Bronchial epithelial cell (primary cell): ENCODE measurements at regions not wholly inside any gene's neighbourhood (a gene's known extent, or its start where the extent isn't known, plus 50 kb on each side); places are given as distances from the start of the nearest gene placed in this dataset.
A peak's percentile ranks its signal among the peaks of the same experiment; 100 is the strongest.

ENCODE experiments used
- DNase-seq: peaks from one replicate; pipeline ENCODE4 v3.0.0-alpha.2; 2010; ENCODE audit warnings: low read depth
- FAIRE-seq: peaks from 2 replicates; lab custom pipeline; 2011; peaks lifted over from hg19 to GRCh38; lab: Jason Lieb, UNC
- H3K27me3 ChIP-seq: 2 replicates; pipeline ENCODE4 v1.5.1; 2011; ENCODE audit warnings: low read length; ENCODE audit not compliant: control insufficient read depth, insufficient read depth
- H3K36me3 ChIP-seq: 2 replicates; pipeline ENCODE4 v1.5.1; 2011; ENCODE audit warnings: low read length; ENCODE audit not compliant: control insufficient read depth, insufficient read depth
- H3K4me3 ChIP-seq: 2 replicates; pipeline ENCODE4 v1.5.1; 2011; ENCODE audit warnings: mild to moderate bottlenecking, low read depth, low read length, control low read depth
- TF ChIP-seq, protein P1 (sequence below): IDR thresholded peaks from 2 replicates; pipeline ENCODE4 v1.5.1; 2011; ENCODE audit warnings: mild to moderate bottlenecking, moderate library complexity, low read length, control low read depth, inconsistent platforms; ENCODE audit not compliant: insufficient read depth, severe bottlenecking

DNA sequence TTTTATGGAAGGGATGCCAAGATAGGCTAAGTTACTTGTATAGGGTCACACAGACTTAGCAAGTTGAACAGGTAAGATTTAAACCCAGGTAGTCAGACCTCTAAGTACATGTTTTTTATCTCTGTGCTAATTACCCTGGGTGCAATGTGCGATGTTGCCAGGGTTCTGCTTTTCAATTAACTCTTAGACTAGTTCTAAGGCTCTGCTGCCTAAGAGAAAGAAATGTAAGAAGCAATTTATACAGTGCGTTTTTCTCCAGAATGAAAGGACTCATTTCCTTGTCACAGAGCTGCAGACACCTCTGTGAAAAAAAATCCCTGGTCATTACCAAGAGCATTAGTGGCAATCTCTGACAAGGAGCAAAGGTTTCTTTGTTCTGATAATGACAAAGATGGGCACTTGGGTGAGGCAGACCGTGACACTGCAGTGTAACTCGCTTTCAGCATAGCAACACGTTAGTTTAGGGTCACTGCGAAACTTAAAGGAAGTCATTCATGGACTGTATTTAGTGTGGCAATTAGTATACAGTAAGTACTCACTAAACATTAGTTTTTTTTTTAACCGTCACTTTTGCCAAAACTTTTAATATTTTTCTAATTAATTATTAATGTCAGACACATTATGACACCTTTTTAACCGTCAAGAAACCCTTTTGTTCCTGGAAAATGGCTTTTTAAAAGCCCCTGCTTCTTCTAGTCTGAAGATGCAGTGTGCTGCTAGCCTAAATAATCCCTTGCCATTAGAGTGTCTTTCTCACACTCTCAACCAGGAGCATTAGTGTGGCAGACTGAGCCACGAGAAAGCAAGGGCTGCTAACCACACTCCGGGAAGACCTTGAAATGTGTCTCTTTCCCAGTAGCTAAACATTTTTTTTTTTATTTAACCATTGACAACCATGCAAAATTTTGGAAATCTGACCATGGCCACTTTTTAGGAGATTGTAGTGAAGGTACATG is 520.0 kb upstream of the C9orf72 start:
- no peak for FAIRE-seq
- TF ChIP-seq, protein P1, sequence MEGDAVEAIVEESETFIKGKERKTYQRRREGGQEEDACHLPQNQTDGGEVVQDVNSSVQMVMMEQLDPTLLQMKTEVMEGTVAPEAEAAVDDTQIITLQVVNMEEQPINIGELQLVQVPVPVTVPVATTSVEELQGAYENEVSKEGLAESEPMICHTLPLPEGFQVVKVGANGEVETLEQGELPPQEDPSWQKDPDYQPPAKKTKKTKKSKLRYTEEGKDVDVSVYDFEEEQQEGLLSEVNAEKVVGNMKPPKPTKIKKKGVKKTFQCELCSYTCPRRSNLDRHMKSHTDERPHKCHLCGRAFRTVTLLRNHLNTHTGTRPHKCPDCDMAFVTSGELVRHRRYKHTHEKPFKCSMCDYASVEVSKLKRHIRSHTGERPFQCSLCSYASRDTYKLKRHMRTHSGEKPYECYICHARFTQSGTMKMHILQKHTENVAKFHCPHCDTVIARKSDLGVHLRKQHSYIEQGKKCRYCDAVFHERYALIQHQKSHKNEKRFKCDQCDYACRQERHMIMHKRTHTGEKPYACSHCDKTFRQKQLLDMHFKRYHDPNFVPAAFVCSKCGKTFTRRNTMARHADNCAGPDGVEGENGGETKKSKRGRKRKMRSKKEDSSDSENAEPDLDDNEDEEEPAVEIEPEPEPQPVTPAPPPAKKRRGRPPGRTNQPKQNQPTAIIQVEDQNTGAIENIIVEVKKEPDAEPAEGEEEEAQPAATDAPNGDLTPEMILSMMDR: no peak
- Histone ChIP-seq H3K4me3 (no peak overlapping the region), H3K36me3 (no peaks in the 10 kb centered on the region), H3K27me3 (no peaks in the 10 kb centered on the region)
- no peak for DNase-seq

GRCh38 chr9:28101509-28101908 is 528.2 kb upstream of the C9orf72 start:
- Histone ChIP-seq H3K4me3 (no peak overlapping the region), H3K36me3 (no peaks in the 10 kb centered on the region), H3K27me3 (no peaks in the 10 kb centered on the region)
- DNase-seq (no peak), FAIRE-seq (no peak)
- TF ChIP-seq, protein P1: no peak

GRCh38 chr9:28105001-28105400 is 531.7 kb upstream of the C9orf72 start:
- DNase-seq (no peak), FAIRE-seq (no peak)
- TF ChIP-seq, protein P1: no peak
- H3K36me3 ChIP-seq: no peaks in the 10 kb centered on the region
- no peak overlapping the region for H3K4me3 ChIP-seq
- H3K27me3 ChIP-seq: no peaks in the 10 kb centered on the region

GRCh38 chr9:28120184-28120583 is 546.9 kb upstream of the C9orf72 start:
- Histone ChIP-seq H3K4me3 (no peak overlapping the region), H3K27me3 (no peaks in the 10 kb centered on the region), H3K36me3 (no peaks in the 10 kb centered on the region)
- no peak for FAIRE-seq
- TF ChIP-seq, protein P1: no peak
- no peak for DNase-seq

DNA sequence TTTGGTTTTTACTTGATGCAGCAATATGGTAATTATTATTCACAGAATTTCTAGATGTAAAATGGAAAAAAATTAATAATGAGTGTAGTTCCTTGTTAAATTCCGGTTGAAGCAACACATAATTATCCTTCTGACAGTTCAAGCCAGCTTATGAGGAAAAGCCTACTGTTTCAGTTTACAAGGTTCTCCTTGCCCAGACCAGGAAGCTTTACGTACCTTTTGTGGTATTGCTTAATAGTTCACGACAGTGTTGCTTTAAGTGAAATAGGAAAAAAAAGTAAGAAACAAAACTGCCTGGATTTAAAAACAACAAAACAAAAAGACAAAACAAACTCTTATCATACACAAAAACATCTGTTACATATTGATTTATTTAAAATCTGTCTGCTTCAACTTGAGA is 547.3 kb upstream of the C9orf72 start:
- DNase-seq (peak; percentile 42), FAIRE-seq (no peak)
- Histone ChIP-seq H3K36me3 (no peaks in the 10 kb centered on the region), H3K4me3 (no peak overlapping the region), H3K27me3 (no peaks in the 10 kb centered on the region)
- TF ChIP-seq, protein P1: no peak
